BLaER1 (cell line): ENCODE measurements at regions not wholly inside any gene's neighbourhood (a gene's known extent, or its start where the extent isn't known, plus 50 kb on each side); places are given as distances from the start of the nearest gene placed in this dataset.

Experiments used
- H3K27ac ChIP-seq: shearing (Covaris generic); formaldehyde crosslinking; 2 replicates; pipeline ENCODE4 v1.8.1; 2022
- H3K27me3 ChIP-seq: shearing (Covaris generic); formaldehyde crosslinking; 2 replicates; pipeline ENCODE4 v1.8.1; 2022
- H3K36me3 ChIP-seq: shearing (Covaris generic); formaldehyde crosslinking; 2 replicates; pipeline ENCODE4 v1.8.1; 2022
- H3K4me1 ChIP-seq: shearing (Covaris generic); formaldehyde crosslinking; 2 replicates; pipeline ENCODE4 v1.8.1; 2022
- H3K4me2 ChIP-seq: shearing (Covaris generic); formaldehyde crosslinking; 2 replicates; pipeline ENCODE4 v1.8.1; 2022
- H3K4me3 ChIP-seq: shearing (Covaris generic); formaldehyde crosslinking; 2 replicates; pipeline ENCODE4 v1.8.1; 2022
- H3K9ac ChIP-seq: shearing (Covaris generic); formaldehyde crosslinking; 2 replicates; pipeline ENCODE4 v1.8.1; 2022
- H3K9me3 ChIP-seq: shearing (Covaris generic); formaldehyde crosslinking; 2 replicates; pipeline ENCODE4 v1.8.1; 2022
- H4K20me1 ChIP-seq: shearing (Covaris generic); formaldehyde crosslinking; 2 replicates; pipeline ENCODE4 v1.8.1; 2022
- Cebpa-rat ChIP-seq: shearing (Covaris generic); IDR thresholded peaks from 2 replicates; pipeline ENCODE4 v1.8.1; 2022

DNA sequence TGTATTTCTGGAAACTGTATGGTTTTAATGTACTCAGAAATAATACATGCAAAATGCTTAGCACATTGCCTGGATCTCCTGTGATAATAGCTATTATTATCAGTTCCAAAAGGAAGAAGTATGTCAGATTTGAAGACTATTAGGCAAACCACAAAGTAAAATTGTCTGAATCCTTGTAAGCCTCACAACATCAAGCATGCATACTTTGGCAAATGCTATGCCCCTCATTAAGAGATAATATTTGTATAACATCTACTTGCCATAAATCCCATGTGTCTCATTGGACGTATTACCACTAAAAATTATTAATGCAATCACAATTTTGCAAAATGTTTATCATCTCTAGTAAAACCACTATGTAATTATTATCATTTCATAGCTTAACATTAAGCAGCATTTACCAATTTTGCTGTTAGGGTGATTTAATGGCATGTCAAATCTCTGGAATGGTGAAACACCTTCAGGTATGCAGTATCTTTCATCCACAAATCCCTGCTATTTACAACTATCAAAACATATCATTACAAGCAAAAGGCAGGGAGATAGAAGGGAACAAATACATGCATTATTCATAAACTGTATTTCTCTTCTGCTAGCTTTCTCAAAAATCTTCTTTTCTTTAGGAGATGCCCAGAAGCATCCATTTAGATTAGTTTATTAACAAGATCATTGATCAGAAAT is 974.6 kb upstream of the RAG2 start:
- Histone ChIP-seq H3K9ac (no peak overlapping the region), H3K4me2 (no peak overlapping the region), H3K36me3 (no peaks in the 10 kb centered on the region), H3K4me3 (no peak overlapping the region), H3K4me1 (no peaks in the 10 kb centered on the region), H3K27ac (no peak overlapping the region), H3K27me3 (no peaks in the 10 kb centered on the region), H4K20me1 (no peaks in the 10 kb centered on the region), H3K9me3 (no peaks in the 10 kb centered on the region)
- no peak for TF ChIP-seq Cebpa-rat

DNA sequence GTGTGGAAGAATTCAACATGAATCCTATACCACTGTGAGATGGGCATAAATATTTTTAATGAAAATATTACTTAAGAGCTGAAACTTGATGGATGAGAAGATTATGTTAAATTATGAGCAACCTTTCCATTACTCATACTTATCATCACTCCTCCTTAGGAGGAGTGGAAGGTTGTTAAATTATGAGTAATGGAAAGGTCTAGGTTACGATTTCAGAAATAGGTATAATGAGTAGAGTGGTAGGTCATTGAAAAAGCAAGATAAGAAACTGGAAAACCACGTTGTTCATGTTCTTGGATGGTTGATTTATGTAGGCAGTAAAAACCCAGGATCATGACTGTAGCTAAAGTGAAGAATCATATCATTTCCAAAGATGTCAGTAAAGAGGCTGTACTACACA is 973.2 kb upstream of the RAG2 start:
- no peak overlapping the region for H3K9ac ChIP-seq
- no peaks in the 10 kb centered on the region for H3K27me3 ChIP-seq
- no peak overlapping the region for H3K4me2 ChIP-seq
- no peak overlapping the region for H3K27ac ChIP-seq
- H3K4me1 ChIP-seq: no peaks in the 10 kb centered on the region
- H3K36me3 ChIP-seq: no peaks in the 10 kb centered on the region
- no peaks in the 10 kb centered on the region for H4K20me1 ChIP-seq
- no peaks in the 10 kb centered on the region for H3K9me3 ChIP-seq
- TF ChIP-seq Cebpa-rat: no peak
- H3K4me3 ChIP-seq: no peak overlapping the region

DNA sequence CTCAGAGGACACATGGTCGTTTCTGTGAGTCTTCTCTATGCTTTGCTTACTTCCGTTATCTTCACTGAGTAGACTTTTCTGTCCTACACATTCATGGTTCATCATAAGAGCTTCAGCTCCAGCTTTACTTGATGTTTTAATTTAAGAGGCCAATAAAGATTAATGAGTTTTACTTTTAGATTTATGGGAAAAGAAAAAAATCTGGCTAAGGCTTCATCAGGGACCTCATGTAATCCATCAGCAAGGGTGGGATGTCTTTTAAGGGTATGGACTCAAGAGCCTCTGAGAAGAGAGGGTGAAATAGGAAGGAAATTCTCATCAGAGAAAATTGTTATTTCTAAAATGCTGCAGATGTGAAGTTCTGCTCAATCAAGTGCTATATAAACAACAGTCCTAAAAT is 963.0 kb upstream of the RAG2 start:
- H3K36me3 ChIP-seq: no peaks in the 10 kb centered on the region
- H3K9ac ChIP-seq: no peak overlapping the region
- TF ChIP-seq Cebpa-rat: no peak

DNA sequence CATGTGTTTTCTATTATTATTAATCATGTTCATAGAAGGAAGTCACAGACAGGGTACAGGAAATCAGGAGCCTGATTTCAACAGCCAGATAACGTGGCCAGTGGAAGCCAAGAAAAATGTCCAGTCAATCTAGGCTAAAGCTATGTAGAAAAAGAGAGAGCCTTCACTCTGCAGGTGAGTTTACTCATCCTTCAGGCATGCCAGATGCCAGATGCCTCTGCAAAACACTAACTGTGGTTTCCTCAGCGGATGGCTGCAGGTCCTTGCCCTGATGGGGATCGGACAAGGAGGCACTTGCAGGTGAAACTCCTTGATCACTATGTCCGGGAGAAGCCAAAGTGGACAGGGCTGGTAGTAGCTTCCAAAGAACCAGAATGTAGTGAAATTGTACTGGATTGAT is 962.3 kb upstream of the RAG2 start:
- Histone ChIP-seq H3K4me1 (no peaks in the 10 kb centered on the region), H3K36me3 (no peaks in the 10 kb centered on the region), H3K4me2 (no peak overlapping the region), H3K9me3 (no peaks in the 10 kb centered on the region), H3K4me3 (no peak overlapping the region), H3K27ac (no peak overlapping the region), H3K27me3 (no peaks in the 10 kb centered on the region; the same call in 1 of the 2 replicates), H4K20me1 (no peaks in the 10 kb centered on the region), H3K9ac (no peak overlapping the region)
- TF ChIP-seq Cebpa-rat: no peak

More for the DNA sequence above, 963.0 kb upstream of the RAG2 start:
- no peak overlapping the region for H3K4me3 ChIP-seq
- no peaks in the 10 kb centered on the region for H3K4me1 ChIP-seq
- H3K9me3 ChIP-seq: no peaks in the 10 kb centered on the region
- H3K4me2 ChIP-seq: no peak overlapping the region
- no peaks in the 10 kb centered on the region; the same call in 1 of the 2 replicates for H3K27me3 ChIP-seq
- H3K27ac ChIP-seq: no peak overlapping the region
- no peaks in the 10 kb centered on the region for H4K20me1 ChIP-seq

DNA sequence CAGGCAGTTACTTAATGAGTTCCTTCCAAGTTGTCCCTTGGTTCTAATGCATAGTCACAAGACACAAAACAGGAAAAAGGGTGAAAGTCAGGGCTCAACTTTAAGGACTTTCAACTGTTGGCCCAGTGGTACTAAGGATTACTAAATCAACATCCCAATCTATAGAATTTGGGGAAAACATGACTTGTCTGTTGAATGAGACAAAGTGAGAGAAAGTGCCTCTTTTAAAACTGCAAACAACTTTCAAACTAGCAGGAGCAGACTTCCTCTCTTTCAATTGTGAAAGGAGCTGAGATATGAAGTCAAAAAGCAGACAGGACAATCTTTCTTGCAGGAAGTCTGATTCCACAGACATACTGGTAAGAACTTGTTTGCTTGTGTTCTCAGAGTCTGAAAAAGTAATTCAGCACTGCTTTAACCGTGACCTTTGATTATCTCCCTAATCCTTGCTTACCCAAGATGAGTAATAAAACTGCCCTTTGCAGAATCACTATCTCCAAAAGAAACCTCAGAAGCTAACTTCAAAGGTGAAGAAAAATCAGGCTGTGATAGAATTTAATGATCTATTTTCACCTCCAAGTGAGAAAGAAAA is 960.7 kb upstream of the RAG2 start:
- H3K36me3 ChIP-seq: no peaks in the 10 kb centered on the region
- no peak overlapping the region for H3K4me3 ChIP-seq
- no peak overlapping the region for H3K9ac ChIP-seq
- H3K4me2 ChIP-seq: no peak overlapping the region
- H3K9me3 ChIP-seq: no peaks in the 10 kb centered on the region
- H4K20me1 ChIP-seq: no peaks in the 10 kb centered on the region
- TF ChIP-seq Cebpa-rat: no peak
- H3K27ac ChIP-seq: no peak overlapping the region
- no peaks in the 10 kb centered on the region for H3K4me1 ChIP-seq
- H3K27me3 ChIP-seq: no peaks in the 10 kb centered on the region; the same call in 1 of the 2 replicates

DNA sequence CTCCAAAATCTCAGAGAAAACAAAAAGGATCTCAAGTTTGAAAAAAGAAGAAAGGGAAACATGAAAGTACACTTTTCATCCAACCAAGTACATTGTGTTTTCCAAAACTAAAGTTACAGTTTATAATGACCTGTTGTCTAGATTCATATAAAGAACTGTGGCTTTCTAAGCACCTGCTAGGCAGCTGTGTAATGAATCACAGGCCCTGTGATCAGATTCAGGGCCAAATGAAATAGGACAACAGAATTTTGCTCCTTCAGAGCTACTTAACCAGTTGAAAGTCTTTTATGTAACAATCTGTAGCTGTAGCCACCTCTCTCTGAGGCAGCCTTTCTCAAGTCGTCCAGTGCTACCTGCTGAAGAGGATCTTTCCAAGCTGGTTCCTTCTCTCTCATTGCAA is 960.0 kb upstream of the RAG2 start:
- Histone ChIP-seq H3K36me3 (no peaks in the 10 kb centered on the region), H3K9me3 (no peaks in the 10 kb centered on the region), H3K4me2 (no peak overlapping the region), H3K9ac (no peak overlapping the region), H3K27ac (no peak overlapping the region), H3K4me1 (no peaks in the 10 kb centered on the region), H3K4me3 (no peak overlapping the region), H4K20me1 (no peaks in the 10 kb centered on the region), H3K27me3 (no peaks in the 10 kb centered on the region; the same call in 1 of the 2 replicates)
- no peak for TF ChIP-seq Cebpa-rat

DNA sequence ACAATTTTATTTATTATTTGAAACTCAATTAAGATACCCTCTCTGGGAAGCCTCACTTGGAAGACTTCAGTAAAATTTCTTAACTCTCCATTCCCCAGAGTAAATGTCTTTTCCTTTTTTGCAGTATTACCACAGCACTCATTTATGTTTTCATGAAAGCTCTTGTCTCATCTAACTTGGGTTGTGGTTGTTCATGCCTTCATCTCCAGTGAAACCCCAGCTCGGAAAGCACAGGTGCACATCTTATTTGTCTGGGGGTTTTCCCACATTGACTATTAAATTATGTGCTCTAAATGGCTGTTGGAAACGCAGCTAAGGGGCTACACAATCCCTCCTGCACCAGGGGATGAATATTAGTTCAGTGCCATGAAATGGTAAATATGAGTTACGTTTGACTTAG is 954.2 kb upstream of the RAG2 start:
- no peak overlapping the region for H3K4me2 ChIP-seq
- no peaks in the 10 kb centered on the region for H3K4me1 ChIP-seq
- TF ChIP-seq Cebpa-rat: no peak
- H3K4me3 ChIP-seq: no peak overlapping the region
- H3K27ac ChIP-seq: no peak overlapping the region
- H3K27me3 ChIP-seq: no peaks in the 10 kb centered on the region; the same call in 1 of the 2 replicates
- H3K36me3 ChIP-seq: no peaks in the 10 kb centered on the region
- H4K20me1 ChIP-seq: no peaks in the 10 kb centered on the region
- no peaks in the 10 kb centered on the region for H3K9me3 ChIP-seq
- no peak overlapping the region for H3K9ac ChIP-seq

DNA sequence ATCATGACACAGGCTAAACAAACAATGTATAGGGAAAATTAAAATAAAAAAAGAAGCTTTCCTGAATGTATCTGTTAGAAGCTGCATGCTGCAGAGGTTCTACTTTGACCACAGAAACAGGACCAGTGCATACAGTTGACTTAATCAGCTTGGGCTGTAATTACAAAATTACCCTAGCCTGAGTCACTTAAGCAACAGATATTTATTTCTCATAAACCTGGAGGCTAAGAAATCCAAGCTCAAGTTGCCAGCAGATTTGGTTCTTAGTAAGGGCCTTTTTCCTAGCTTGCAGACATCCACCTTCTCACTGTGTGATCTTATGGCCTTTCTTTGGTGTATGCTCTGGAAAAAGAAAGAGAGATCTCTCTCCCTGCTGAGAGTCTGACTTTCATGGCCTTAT is 946.5 kb upstream of the RAG2 start:
- no peak overlapping the region for H3K4me2 ChIP-seq
- no peaks in the 10 kb centered on the region for H3K36me3 ChIP-seq
- no peaks in the 10 kb centered on the region for H3K27me3 ChIP-seq
- H3K4me3 ChIP-seq: no peak overlapping the region
- no peaks in the 10 kb centered on the region for H3K4me1 ChIP-seq
- no peak for TF ChIP-seq Cebpa-rat
- no peak overlapping the region for H3K9ac ChIP-seq
- no peaks in the 10 kb centered on the region for H4K20me1 ChIP-seq
- peaks cover 24% of the 10 kb centered on the region for H3K9me3 ChIP-seq
- H3K27ac ChIP-seq: no peak overlapping the region

DNA sequence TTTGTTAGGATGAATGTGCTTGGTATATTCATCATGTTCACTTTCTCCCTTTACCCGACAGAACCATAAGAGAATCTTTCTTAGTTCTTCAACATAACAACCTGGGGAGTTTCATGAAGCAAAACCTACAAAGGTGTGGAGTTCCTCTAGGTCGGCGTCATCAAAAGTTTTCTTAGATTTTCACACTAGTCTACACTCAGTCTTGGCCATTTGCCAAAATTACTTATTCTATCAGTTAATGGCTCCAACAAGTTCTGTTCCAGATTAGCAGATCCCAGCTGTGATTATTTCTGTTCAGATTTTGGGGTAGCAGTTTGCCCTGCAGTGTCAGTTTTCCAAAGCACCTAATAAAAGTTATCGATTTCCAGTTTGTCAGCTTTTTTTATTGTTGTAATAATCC is 935.8 kb upstream of the RAG2 start:
- H3K9ac ChIP-seq: no peak overlapping the region
- H3K36me3 ChIP-seq: no peaks in the 10 kb centered on the region
- H3K4me2 ChIP-seq: no peak overlapping the region
- H3K4me3 ChIP-seq: no peak overlapping the region
- no peaks in the 10 kb centered on the region for H3K4me1 ChIP-seq
- peaks cover 17% of the 10 kb centered on the region for H3K9me3 ChIP-seq
- H3K27me3 ChIP-seq: no peaks in the 10 kb centered on the region
- TF ChIP-seq Cebpa-rat: no peak
- no peak overlapping the region for H3K27ac ChIP-seq
- H4K20me1 ChIP-seq: no peaks in the 10 kb centered on the region

DNA sequence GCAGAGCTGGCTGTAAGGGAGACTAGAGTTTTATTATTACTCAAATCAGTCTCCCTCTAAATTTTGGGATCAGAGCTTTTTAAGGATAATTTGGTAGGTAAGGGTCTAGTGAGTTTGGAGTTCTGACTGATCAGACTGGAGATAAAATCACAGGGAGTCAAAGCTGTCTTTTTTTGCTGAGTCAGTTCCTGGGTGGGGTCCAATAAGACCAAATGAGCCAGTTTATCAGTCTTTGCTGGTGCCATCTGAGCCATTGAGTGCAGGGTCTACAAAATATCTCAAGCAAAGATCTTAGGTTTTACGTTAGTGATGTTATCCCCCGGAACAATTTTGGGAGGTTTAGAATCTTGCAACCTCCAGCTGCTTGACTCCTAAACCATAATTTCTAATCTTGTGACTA is 935.1 kb upstream of the RAG2 start:
- no peak for TF ChIP-seq Cebpa-rat
- Histone ChIP-seq H4K20me1 (no peaks in the 10 kb centered on the region), H3K36me3 (no peaks in the 10 kb centered on the region), H3K27ac (no peak overlapping the region), H3K27me3 (no peaks in the 10 kb centered on the region), H3K4me3 (no peak overlapping the region), H3K4me1 (no peaks in the 10 kb centered on the region), H3K9me3 (peaks cover 24% of the 10 kb centered on the region), H3K9ac (no peak overlapping the region), H3K4me2 (no peak overlapping the region)
